HG02970 (cell line): ENCODE measurements at regions not wholly inside any gene's neighbourhood (a gene's known extent, or its start where the extent isn't known, plus 50 kb on each side); places are given as distances from the start of the nearest gene placed in this dataset.
"Not testable (repeated sequence)": the region's sequence is repeated elsewhere in the genome, so short reads cannot be mapped to it uniquely, and the experiment has no call there.

ENCODE experiments used
- ATAC-seq: cut with Tn5 transposase; IDR thresholded peaks from one replicate; pipeline ENCODE4 v1.9.1; 2021; ENCODE audit warnings: mild to moderate bottlenecking, moderate library complexity, moderate number of reproducible peaks; ENCODE audit not compliant: unreplicated experiment, low FRiP score

DNA sequence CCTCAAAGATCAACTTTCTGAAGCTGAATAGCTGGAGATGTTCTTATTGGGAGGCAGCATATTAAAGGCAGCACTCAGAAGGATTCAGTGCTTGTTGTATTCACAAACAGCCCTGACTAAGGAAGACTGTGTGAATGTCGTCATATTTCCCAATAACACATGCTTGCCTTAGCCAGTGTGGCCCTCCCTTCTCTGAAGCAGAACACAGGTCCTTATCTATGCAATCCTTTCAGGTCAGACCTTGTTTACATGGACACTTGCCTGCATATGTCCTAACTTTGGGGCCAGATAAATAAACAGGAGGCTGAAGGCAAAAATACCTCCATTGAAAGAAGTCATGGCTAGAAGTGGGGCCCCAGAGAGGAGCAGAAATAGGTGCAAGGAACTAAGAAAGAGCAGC is 97.2 kb downstream of the SLC4A3 start:
- no peak for ATAC-seq

- ATAC-seq: no peak
These were observed 99.5 kb downstream of the SLC4A3 start for GRCh38 chr2:219726916-219727315.

- ATAC-seq: no peak
These were observed 100.5 kb downstream of the SLC4A3 start for GRCh38 chr2:219727771-219728429.

DNA sequence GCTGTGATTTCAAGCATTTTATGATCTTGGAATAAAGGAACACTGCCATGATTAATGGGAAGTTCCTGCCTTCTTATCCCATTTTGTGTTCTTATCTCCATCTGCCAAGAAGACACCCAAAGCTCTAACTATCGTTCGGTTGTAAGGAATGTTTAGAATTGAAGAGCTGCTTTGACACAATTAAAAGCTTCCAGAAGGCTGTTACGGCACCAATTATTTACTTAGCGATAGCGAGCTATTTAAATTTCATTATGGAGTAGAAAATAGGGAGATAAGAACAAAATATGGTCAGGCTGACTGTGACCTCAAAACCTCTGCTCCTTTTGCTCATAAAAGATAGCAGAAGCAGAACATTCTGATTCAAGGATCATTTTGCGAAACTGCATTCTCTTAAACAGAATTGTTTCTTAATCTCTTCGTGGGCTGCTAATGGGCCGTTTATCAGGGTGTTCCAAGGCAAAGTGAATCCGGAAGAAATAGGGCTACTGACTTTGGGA is 101.6 kb downstream of the SLC4A3 start:
- ATAC-seq: no peak

- ATAC-seq: no peak
These were observed 103.7 kb downstream of the SLC4A3 start for GRCh38 chr2:219731173-219731572.

GRCh38 chr2:219733106-219733505 is 105.7 kb downstream of the SLC4A3 start:
- ATAC-seq: no peak

DNA sequence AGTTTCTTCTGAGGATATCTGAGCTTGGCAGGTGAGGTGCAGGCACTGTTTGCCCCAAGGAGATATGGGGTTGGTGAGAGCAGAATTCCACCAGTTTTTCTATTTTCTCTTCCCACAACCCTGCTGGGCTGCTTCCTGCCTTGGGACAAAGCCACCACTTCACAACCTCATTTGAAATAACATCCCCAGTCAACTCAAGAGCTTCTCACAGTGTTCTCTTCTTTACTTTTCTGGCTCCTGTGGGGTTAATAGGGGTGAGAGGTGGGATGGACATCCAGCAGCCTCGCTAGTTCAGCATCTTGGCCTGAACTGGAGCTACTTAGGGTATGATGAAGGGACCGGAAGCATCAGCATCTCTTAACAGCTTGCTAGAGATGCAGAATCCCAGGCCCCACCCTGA is 106.3 kb downstream of the SLC4A3 start:
- ATAC-seq: no peak

DNA sequence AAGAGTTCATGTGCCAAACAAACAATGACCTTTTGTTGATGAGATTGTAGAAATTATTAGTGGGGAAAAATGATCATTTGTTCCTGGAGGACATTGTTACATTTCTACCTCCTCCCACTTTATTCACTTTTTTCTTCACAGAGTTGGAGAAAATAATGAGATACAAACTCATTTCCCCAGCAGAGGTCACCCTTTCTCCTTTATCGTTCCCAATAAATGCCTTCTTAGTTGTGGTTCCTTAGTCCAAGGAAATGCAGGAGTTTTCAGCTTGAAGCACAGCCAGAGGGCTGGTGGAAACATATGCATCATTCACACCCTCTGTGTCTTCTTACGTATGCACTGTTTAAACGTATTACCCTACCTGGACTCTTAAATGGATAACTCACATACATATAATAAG is 108.8 kb downstream of the SLC4A3 start:
- ATAC-seq: no peak

DNA sequence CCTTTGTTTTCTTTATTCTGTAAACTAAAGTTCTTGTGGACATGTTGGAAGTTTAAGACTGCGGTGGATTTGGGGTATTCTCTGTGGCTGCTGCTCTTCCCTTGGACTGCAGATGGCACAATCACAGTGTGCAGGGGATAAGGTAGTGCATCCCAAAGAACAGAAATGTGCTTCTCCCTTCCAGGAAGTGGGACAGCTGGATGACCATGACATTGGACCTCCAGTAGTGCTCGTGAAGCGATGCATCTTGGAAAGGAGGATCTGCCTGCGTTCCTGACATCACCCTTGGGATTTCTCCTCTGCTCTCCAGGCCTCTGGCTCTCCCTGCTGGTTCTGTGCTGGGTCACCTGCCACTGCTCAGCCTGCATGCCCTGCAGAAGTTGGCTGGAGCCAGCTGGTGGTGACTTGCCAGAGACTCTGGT is 109.9 kb downstream of the SLC4A3 start:
- no peak for ATAC-seq

GRCh38 chr2:219739066-219739465 is 111.6 kb downstream of the SLC4A3 start:
- ATAC-seq: no peak

GRCh38 chr2:219739866-219740440 is 112.5 kb downstream of the SLC4A3 start:
- no peak for ATAC-seq

- ATAC-seq: no peak
These were observed 116.1 kb downstream of the SLC4A3 start for GRCh38 chr2:219743548-219743947.

DNA sequence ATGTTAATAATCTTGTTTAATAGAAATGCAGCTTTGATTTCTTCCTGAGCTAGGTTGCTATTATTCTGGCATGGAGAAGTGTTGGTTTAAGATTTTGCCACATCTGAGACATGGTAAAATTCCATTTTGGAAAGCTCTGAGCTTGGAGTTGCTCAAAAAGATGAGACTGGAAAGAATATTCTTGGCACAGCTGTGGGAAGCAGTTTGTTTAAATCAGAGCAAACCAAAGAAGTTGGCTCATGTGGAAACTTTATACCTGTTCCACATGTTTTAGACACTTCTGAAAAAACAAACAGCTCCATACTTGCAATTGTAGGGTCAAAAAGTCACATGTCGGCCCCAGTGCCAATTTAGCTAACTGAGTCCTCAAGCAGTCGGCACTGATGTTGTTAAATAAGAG is 116.6 kb downstream of the SLC4A3 start:
- no peak for ATAC-seq

GRCh38 chr2:219744600-219744999 is 117.2 kb downstream of the SLC4A3 start:
- no peak for ATAC-seq

GRCh38 chr2:219747637-219748036 is 120.2 kb downstream of the SLC4A3 start:
- no peak for ATAC-seq

- no peak for ATAC-seq
These were observed 121.5 kb downstream of the SLC4A3 start for GRCh38 chr2:219748671-219749570.

DNA sequence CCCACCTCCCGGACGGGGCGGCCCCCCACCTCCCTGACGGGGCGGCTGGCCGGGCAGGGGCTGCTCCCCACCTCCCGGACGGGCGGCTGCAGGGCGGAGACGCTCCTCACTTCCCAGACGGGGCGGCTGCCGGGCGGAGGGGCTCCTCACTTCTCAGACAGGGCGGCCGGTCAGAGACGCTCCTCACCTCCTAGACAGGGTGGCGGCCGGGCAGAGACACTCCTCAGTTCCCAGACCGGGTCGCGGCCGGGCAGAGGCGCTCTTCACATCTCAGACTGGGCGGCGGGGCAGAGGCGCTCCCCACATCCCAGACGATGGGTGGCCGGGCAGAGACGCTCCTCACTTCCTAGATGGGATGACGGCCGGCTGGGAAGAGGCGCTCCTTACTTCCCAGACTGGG is 123.7 kb downstream of the SLC4A3 start:
- not testable (repeated sequence) for ATAC-seq

- no peak for ATAC-seq
These were observed 125.3 kb downstream of the SLC4A3 start for GRCh38 chr2:219752726-219753125.

DNA sequence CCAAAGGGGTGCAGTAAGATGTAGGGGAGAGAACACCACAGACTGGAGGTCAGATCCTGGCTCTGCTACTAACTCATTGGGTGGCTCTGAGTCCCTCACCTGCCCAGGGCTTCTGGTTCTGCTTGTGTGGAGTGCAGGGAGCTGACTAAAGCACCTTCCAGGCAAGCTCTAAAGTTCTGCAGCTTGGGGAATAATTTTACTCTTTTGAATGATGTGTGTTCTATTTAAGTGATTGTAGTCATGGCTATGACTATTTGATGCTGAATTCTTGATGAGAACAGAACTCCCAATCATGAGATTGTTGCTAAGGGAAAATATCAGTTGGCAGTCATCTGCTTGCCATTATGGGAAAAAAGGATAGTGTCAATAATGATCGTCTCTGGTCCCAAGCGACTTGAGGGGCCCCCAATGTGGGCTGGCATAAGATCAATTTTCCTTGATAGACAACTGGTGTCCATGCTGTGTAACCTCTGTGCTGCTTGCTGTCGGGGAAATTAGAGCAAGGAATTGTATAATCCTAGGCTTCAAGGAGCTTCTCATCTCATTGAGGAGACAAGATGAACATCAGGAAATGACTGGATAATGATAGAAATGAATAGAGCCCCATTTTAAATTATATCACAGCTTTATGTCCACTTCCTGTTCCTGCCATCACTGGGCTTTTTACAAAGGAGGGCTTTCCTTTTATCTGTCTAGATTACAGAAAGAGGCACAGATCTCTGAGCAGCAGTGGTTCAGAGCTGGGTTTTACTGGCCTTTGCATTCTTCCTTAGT is 131.7 kb downstream of the SLC4A3 start:
- no peak for ATAC-seq

DNA sequence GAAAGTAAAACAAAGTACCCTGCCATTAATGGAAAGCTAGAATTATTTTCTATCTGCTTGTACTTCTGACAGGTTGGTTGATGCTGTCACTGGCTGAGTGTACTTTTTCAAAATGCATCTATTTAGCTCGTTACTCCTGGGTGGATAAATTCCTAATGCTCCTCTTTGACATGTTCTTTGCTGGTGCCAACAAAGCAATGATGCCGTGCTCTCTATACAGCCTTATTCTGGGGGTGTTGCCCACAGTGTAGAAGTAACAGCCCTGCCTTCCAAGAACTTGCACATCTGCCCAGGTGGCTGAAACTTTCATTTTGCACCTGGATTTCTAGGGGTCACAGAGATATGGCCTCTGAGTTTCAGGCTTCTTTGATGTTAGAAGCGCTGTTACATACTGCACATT is 132.4 kb downstream of the SLC4A3 start:
- ATAC-seq: no peak
